ENCODE measurements at regions not wholly inside any gene's neighbourhood (a gene's known extent, or its start where the extent isn't known, plus 50 kb on each side); places are given as distances from the start of the nearest gene placed in this dataset.

GRCh38 chrX:117215683-117216082 lies 752.9 kb upstream of the CT83 start:
- Histone ChIP-seq H3K4me1 (ENCODE audit: insufficient read depth, low read length) (no peaks in the 10 kb centered on the region), H3K36me3 (ENCODE audit: insufficient read depth, low read length) (no peaks in the 10 kb centered on the region), H3K27ac (ENCODE audit: low read depth, low read length) (no peak overlapping the region), H3K9me3 (ENCODE audit: control insufficient read depth in 1 of 2, low read length in 2 of 2) (no peaks in the 10 kb centered on the region), H3K27me3 (ENCODE audit: insufficient read depth, low read length) (no peaks in the 10 kb centered on the region), H3K4me3 (ENCODE audit: low read length in 2 of 2) (no peak overlapping the region)
- Mint-ChIP-seq H3K36me3 (no peaks in the 10 kb centered on the region), H3K4me1 (no peaks in the 10 kb centered on the region), H3K27ac (no peak overlapping the region), H3K9me3 (peaks cover 0 to 4% (median 0%) of the 10 kb centered on the region in 8 donors), H3K27me3 (no peaks in the 10 kb centered on the region), H3K4me3 (no peak overlapping the region)
- ChIA-PET POLR2A (ENCODE audit: partially characterized antibody) (no interaction called here), CTCF (ENCODE audit: partially characterized antibody) (no interaction called here)
- intact Hi-C loops (cut with micrococcal nuclease): no loop called here
- no peak for DNase-seq

GRCh38 chrX:117196481-117196880 lies 733.7 kb upstream of the CT83 start:
- Mint-ChIP-seq H3K36me3 (no peaks in the 10 kb centered on the region), H3K9me3 (peaks cover 0 to 6% (median 0%) of the 10 kb centered on the region in 8 donors), H3K27ac (no peak overlapping the region), H3K4me1 (no peaks in the 10 kb centered on the region), H3K27me3 (no peaks in the 10 kb centered on the region), H3K4me3 (no peak overlapping the region)
- no peaks in the 10 kb centered on the region for H3K9me3 ChIP-seq (ENCODE audit: control insufficient read depth in 1 of 2, low read length in 2 of 2)
- no peak for DNase-seq
- H3K27me3 ChIP-seq (ENCODE audit: insufficient read depth, low read length): no peaks in the 10 kb centered on the region
- no peak overlapping the region for H3K4me3 ChIP-seq (ENCODE audit: low read length in 2 of 2)
- H3K36me3 ChIP-seq (ENCODE audit: insufficient read depth, low read length): no peaks in the 10 kb centered on the region
- H3K27ac ChIP-seq (ENCODE audit: low read depth, low read length): no peak overlapping the region
- CTCF ChIA-PET (ENCODE audit: partially characterized antibody): no interaction called here
- intact Hi-C loops (cut with micrococcal nuclease): no loop called here
- POLR2A ChIA-PET (ENCODE audit: partially characterized antibody): no interaction called here
- H3K4me1 ChIP-seq (ENCODE audit: insufficient read depth, low read length): no peaks in the 10 kb centered on the region

DNA sequence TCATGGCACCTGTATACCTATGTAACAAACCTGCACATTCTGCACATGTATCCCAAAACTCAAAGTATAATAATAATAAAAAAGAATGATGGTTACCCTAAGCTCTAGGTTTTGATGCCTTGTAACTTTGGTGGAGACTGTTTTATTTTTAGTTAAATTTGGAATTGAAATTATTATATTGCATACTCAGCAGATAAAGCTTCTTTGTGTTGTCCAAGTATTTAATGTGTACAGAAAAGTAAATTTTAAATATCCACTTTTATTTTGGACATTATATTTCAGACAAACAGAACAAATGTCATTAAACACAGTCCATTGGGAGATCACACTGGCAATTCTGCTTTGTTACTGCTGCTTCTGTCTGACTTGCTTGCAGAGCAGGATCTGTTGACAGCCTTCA lies 684.5 kb upstream of the CT83 start:
- peaks cover 0 to 6% (median 3%) of the 10 kb centered on the region in 8 donors for H3K9me3 Mint-ChIP-seq
- H3K4me3 Mint-ChIP-seq: no peak overlapping the region
- CTCF ChIA-PET (ENCODE audit: partially characterized antibody): no interaction called here

DNA sequence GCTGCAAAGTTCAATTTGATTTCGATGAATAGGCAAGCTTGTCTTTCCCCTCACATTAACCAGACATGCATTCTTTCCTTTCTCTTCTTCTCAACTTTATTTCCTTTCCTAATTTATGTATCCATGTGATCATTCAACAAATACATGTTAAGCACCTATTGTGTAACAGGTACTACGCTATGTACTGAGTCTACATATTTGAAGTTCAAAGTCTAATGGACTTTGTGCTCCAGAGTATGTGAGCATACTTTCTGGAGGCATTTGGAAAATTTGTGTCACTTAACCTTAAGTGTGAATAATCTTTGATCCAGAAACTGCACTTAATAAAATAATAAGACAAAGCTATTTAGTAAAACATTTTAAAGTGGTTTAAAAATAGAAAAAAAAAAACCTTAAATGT lies 675.3 kb upstream of the CT83 start:
- Mint-ChIP-seq H3K27me3 (no peaks in the 10 kb centered on the region), H3K9me3 (peaks cover 0 to 5% (median 0%) of the 10 kb centered on the region in 8 donors), H3K4me3 (no peak overlapping the region), H3K4me1 (no peaks in the 10 kb centered on the region), H3K36me3 (no peaks in the 10 kb centered on the region), H3K27ac (no peak overlapping the region)
- no peak overlapping the region for H3K4me3 ChIP-seq (ENCODE audit: low read length in 2 of 2)
- H3K9me3 ChIP-seq (ENCODE audit: control insufficient read depth in 1 of 2, low read length in 2 of 2): no peaks in the 10 kb centered on the region
- no peak for DNase-seq
- H3K27ac ChIP-seq (ENCODE audit: low read depth, low read length): no peak overlapping the region
- no peaks in the 10 kb centered on the region for H3K36me3 ChIP-seq (ENCODE audit: insufficient read depth, low read length)
- intact Hi-C loops (cut with micrococcal nuclease): no loop called here
- ChIA-PET POLR2A (ENCODE audit: partially characterized antibody) (no interaction called here), CTCF (ENCODE audit: partially characterized antibody) (no interaction called here)
- no peaks in the 10 kb centered on the region for H3K27me3 ChIP-seq (ENCODE audit: insufficient read depth, low read length)
- H3K4me1 ChIP-seq (ENCODE audit: insufficient read depth, low read length): no peaks in the 10 kb centered on the region

More for the DNA sequence above, 684.5 kb upstream of the CT83 start:
- H3K27me3 ChIP-seq (ENCODE audit: insufficient read depth, low read length): no peaks in the 10 kb centered on the region
- no peak overlapping the region for H3K27ac ChIP-seq (ENCODE audit: low read depth, low read length)
- no peaks in the 10 kb centered on the region for H3K36me3 Mint-ChIP-seq
- no peak overlapping the region for H3K4me3 ChIP-seq (ENCODE audit: low read length in 2 of 2)
- intact Hi-C loops (cut with micrococcal nuclease): no loop called here
- no peaks in the 10 kb centered on the region for H3K27me3 Mint-ChIP-seq
- no peak for DNase-seq
- H3K4me1 Mint-ChIP-seq: no peaks in the 10 kb centered on the region
- no peak overlapping the region for H3K27ac Mint-ChIP-seq
- POLR2A ChIA-PET (ENCODE audit: partially characterized antibody): no interaction called here
- no peaks in the 10 kb centered on the region for H3K4me1 ChIP-seq (ENCODE audit: insufficient read depth, low read length)
- no peaks in the 10 kb centered on the region for H3K9me3 ChIP-seq (ENCODE audit: control insufficient read depth in 1 of 2, low read length in 2 of 2)
- H3K36me3 ChIP-seq (ENCODE audit: insufficient read depth, low read length): no peaks in the 10 kb centered on the region

- Histone ChIP-seq H3K27ac (ENCODE audit: low read depth, low read length) (no peak overlapping the region), H3K4me3 (ENCODE audit: low read length in 2 of 2) (no peak overlapping the region), H3K9me3 (ENCODE audit: control insufficient read depth in 1 of 2, low read length in 2 of 2) (no peaks in the 10 kb centered on the region), H3K27me3 (ENCODE audit: insufficient read depth, low read length) (no peaks in the 10 kb centered on the region), H3K4me1 (ENCODE audit: insufficient read depth, low read length) (no peaks in the 10 kb centered on the region), H3K36me3 (ENCODE audit: insufficient read depth, low read length) (no peaks in the 10 kb centered on the region)
- no peak overlapping the region for H3K27ac Mint-ChIP-seq
- H3K27me3 Mint-ChIP-seq: no peaks in the 10 kb centered on the region
- no peak for DNase-seq
- no peak overlapping the region for H3K4me3 Mint-ChIP-seq
- intact Hi-C loops (cut with micrococcal nuclease): no loop called here
- POLR2A ChIA-PET (ENCODE audit: partially characterized antibody): no interaction called here
- CTCF ChIA-PET (ENCODE audit: partially characterized antibody): no interaction called here
- H3K9me3 Mint-ChIP-seq: peaks cover 0 to 8% (median 1%) of the 10 kb centered on the region in 8 donors
- H3K4me1 Mint-ChIP-seq: no peaks in the 10 kb centered on the region
- no peaks in the 10 kb centered on the region for H3K36me3 Mint-ChIP-seq
Observed at GRCh38 chrX:117134983-117135382, 672.2 kb upstream of the CT83 start.

DNA sequence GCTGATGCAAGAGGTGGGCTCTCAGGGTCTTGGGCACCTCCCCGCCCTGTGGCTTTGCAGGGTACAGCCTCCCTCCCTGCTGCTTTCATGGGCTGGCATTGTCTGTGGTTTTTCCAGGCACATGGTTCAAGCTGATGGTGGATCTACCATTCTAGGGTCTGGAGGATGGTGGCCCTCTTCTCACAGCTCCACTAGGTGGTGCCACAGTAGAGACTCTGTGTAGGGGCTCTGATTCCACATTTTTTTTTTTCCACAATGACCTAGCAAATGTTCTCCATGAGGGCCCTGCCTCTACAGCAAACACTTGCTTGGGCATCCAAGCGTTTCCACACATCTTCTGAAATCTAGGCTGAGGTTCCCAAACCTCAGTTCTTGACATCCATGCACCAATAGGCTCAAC lies 657.9 kb upstream of the CT83 start:
- Mint-ChIP-seq H3K4me1 (no peaks in the 10 kb centered on the region), H3K27me3 (no peaks in the 10 kb centered on the region), H3K9me3 (peaks cover 0 to 18% (median 6%) of the 10 kb centered on the region in 8 donors), H3K4me3 (no peak overlapping the region), H3K36me3 (no peaks in the 10 kb centered on the region), H3K27ac (no peak overlapping the region)
- Histone ChIP-seq H3K36me3 (ENCODE audit: insufficient read depth, low read length) (no peaks in the 10 kb centered on the region), H3K4me3 (ENCODE audit: low read length in 2 of 2) (no peak overlapping the region), H3K4me1 (ENCODE audit: insufficient read depth, low read length) (no peaks in the 10 kb centered on the region), H3K27me3 (ENCODE audit: insufficient read depth, low read length) (no peaks in the 10 kb centered on the region), H3K27ac (ENCODE audit: low read depth, low read length) (no peak overlapping the region), H3K9me3 (ENCODE audit: control insufficient read depth in 1 of 2, low read length in 2 of 2) (no peaks in the 10 kb centered on the region)
- ChIA-PET POLR2A (ENCODE audit: partially characterized antibody) (no interaction called here), CTCF (ENCODE audit: partially characterized antibody) (no interaction called here)
- DNase-seq: no peak
- intact Hi-C loops (cut with micrococcal nuclease): no loop called here

DNA sequence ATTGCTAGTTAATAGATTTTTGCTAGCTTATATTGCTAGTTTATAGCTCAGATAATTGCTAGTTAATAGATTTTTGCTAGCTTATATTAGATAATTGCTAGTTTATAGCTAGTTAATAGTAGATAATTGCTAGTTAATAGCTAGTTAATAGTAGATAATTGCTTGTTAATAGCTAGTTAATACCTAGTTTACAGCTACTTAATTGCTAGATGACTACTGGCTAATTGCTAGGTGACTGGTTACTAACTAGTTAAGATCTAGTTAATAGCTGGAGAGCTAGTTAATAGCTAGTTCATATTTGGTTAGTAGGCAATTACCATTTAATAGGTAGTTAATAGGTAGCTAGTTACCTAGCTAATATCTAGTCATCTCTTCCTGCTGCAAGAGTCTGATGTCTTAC lies 633.8 kb upstream of the CT83 start:
- H3K27ac ChIP-seq (ENCODE audit: low read depth, low read length): no peak overlapping the region
- H3K4me1 ChIP-seq (ENCODE audit: insufficient read depth, low read length): no peaks in the 10 kb centered on the region
- H3K9me3 ChIP-seq (ENCODE audit: control insufficient read depth in 1 of 2, low read length in 2 of 2): no peaks in the 10 kb centered on the region
- Mint-ChIP-seq H3K4me3 (no peak overlapping the region), H3K9me3 (peaks cover 0 to 4% (median under 1%) of the 10 kb centered on the region in 8 donors), H3K36me3 (no peaks in the 10 kb centered on the region), H3K27me3 (no peaks in the 10 kb centered on the region), H3K27ac (no peak overlapping the region), H3K4me1 (no peaks in the 10 kb centered on the region)
- CTCF ChIA-PET (ENCODE audit: partially characterized antibody): no interaction called here
- POLR2A ChIA-PET (ENCODE audit: partially characterized antibody): no interaction called here
- intact Hi-C loops (cut with micrococcal nuclease): no loop called here
- no peaks in the 10 kb centered on the region for H3K27me3 ChIP-seq (ENCODE audit: insufficient read depth, low read length)
- no peaks in the 10 kb centered on the region for H3K36me3 ChIP-seq (ENCODE audit: insufficient read depth, low read length)
- H3K4me3 ChIP-seq (ENCODE audit: low read length in 2 of 2): no peak overlapping the region
- DNase-seq: no peak

GRCh38 chrX:117095393-117095792 lies 632.6 kb upstream of the CT83 start:
- no peaks in the 10 kb centered on the region for H3K4me1 Mint-ChIP-seq
- POLR2A ChIA-PET (ENCODE audit: partially characterized antibody): no interaction called here
- CTCF ChIA-PET (ENCODE audit: partially characterized antibody): no interaction called here

More at GRCh38 chrX:117095393-117095792, 632.6 kb upstream of the CT83 start:
- no peak overlapping the region for H3K4me3 Mint-ChIP-seq
- Histone ChIP-seq H3K36me3 (ENCODE audit: insufficient read depth, low read length) (no peaks in the 10 kb centered on the region), H3K27ac (ENCODE audit: low read depth, low read length) (no peak overlapping the region), H3K4me3 (ENCODE audit: low read length in 2 of 2) (no peak overlapping the region), H3K9me3 (ENCODE audit: control insufficient read depth in 1 of 2, low read length in 2 of 2) (no peaks in the 10 kb centered on the region), H3K4me1 (ENCODE audit: insufficient read depth, low read length) (no peaks in the 10 kb centered on the region), H3K27me3 (ENCODE audit: insufficient read depth, low read length) (no peaks in the 10 kb centered on the region)
- DNase-seq: no peak
- no peaks in the 10 kb centered on the region for H3K36me3 Mint-ChIP-seq
- H3K27ac Mint-ChIP-seq: no peak overlapping the region
- H3K9me3 Mint-ChIP-seq: peaks cover 0 to 5% (median 0%) of the 10 kb centered on the region in 8 donors
- H3K27me3 Mint-ChIP-seq: no peaks in the 10 kb centered on the region
- intact Hi-C loops (cut with micrococcal nuclease): no loop called here
